ENCODE measurements at regions not wholly inside any gene's neighbourhood (a gene's known extent, or its start where the extent isn't known, plus 50 kb on each side); places are given as distances from the start of the nearest gene placed in this dataset.

GRCh38 chr6:164010441-164011103, 596.1 kb downstream of the QKI start:
- no peak for DNase-seq

DNA sequence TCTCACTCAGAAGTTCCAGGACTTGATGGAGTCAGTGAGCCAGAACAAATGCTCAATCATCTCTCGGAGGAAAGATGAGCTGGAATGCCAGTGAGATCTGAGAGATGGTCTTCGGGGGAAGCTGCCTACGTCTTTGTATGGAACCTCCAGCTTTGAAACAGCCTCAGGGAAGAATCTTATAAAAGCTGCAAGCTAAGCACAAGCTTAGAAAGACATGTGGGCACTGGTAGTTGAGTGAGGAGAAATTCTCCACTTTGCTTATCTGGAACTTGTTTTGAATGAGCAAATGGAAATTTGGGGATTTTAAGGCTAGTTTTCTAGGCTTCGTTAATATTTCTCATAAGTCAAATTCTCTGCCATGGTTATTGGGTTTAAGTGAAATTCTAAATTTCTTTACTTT, 594.4 kb downstream of the QKI start:
- DNase-seq: no peak

DNA sequence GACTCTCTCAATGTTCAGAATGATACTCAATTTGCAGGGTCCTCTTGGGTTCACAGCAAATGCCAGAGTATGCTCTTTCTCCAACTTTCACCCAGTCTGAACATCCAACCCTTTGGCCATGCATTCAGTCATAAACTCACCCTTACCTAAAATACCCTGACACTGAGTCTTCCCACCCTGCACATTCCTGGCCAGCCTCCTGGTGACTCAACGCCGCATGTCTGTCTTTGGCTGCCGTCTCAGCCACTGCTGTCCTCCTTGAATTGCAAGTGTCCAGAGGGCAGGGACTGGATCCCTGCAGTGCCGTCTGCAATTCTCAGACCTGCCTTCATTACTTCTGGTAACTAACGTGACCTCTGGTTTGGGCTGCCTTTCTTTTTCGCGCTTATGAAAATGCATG, 593.4 kb downstream of the QKI start:
- DNase-seq: no peak

DNA sequence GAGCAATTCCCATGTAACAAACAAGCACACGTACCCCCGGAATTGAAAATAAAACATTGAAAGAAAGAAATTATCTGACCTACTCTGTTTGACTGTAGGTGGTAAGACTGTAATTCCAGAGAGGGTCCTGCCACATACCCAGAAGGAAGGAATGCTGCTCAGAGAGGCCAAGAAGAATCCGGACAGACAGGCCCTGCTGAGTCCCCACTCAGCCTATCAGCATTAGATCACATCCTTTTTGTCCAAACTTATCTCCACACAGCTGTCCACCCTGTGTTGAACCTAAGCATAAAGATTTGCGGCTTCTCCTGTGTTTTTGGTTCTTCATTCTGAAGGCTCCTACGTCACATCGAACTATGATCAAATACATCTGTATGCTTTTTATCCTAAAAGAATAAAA, 591.9 kb downstream of the QKI start:
- no peak for DNase-seq

DNA sequence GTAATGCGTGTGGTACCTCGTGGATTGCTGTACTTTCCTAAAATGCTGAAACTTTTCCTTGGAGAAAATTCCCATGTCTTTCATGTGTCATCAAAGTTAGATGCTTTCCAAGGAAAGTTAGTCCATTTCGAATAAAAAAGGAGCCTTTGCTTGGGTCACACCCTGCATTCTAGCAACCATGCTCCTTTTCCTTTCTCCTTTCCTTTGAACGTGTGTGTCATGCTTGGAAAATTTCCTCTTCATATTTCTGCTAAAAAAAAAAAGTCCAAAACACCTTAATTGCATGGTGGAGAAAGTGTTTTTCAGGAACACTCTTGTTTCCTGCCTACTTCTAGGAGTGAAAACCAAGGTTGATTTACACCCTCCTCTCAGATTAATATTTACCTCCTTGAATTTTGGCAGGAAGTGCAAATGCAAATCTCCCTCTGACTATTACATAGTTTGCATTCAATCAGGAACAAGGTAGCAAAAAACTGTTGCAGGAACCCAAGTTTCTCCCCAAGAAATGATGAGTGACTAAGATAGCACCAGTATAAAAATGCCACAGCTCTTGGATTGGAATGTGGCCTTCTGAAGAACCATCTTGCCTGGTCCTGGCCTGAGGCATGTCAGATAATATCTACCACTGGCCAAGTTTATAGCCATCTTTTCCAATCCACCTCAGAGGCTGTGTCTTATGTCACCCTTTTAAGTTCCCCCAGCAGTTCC, 590.6 kb downstream of the QKI start:
- no peak for DNase-seq

GRCh38 chr6:164000276-164000675, 585.8 kb downstream of the QKI start:
- no peak for DNase-seq

GRCh38 chr6:163999475-164000125, 585.1 kb downstream of the QKI start:
- no peak for DNase-seq

GRCh38 chr6:163998496-163998895, 584.0 kb downstream of the QKI start:
- DNase-seq: no peak

GRCh38 chr6:163996491-163996890, 582.0 kb downstream of the QKI start:
- no peak for DNase-seq

GRCh38 chr6:163994566-163994965, 580.0 kb downstream of the QKI start:
- DNase-seq: no peak

DNA sequence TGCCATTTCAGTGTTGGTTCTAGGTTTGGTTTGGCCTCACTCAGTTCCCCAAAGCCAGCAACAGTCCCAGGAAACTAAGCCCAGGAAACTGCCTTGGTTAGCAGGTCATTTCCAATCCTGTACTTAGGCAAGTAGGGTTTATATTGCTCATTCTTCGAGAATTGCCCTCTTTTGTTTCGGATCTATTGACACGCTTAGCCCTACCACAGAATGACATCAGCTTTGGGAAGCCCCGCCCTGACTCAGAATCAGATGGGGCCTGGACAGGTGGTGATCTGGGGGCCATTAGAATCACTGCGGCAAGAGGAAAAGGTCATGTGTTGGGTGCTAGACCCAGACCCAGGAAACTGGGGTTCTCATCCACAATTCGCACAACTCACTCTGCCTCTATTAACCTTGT, 578.2 kb downstream of the QKI start:
- DNase-seq: no peak

GRCh38 chr6:163992056-163992455, 577.5 kb downstream of the QKI start:
- no peak for DNase-seq

- no peak for DNase-seq
These were observed 576.8 kb downstream of the QKI start for GRCh38 chr6:163991321-163991720.

DNA sequence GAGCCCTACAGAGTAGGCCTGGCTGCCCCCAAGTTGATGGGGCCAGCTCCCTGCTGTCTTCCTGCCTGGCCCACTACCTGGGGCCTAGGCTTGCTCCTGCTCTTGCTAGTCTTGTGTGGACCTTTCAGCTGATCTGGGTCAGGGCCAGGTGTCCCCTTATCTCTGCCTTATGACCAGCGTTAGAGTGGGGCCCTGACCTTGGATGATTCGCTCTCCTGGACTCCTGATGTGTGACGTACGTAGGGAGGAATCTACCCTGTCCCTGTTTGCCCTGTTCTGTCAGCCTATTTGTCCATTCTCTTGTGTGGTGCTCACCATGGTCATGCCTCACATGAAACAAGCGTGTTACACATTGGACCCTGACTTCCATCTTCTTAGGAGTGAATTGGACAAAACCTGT, 571.8 kb downstream of the QKI start:
- DNase-seq: no peak

DNA sequence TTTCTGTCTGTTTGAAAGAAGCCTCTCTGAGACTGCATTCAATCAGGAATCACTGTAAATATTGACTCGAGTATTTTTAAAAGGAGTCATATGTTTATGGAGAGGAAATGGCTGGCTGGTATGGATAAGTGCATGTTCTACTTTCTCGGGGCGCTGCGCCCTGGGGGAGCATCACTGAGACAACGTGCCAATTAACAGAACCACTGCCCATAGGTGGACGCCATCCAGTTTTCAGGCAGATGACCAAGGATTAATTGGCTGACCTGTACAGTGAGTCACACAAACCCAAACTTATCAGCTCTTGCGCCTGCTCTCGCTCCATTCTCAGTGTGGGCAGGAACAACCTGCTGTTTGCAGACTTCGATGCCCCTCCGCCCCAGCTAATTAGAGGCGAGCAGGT, 571.2 kb downstream of the QKI start:
- no peak for DNase-seq

- DNase-seq: no peak
These were observed 570.5 kb downstream of the QKI start for GRCh38 chr6:163985040-163985439.

GRCh38 chr6:163984124-163984936, 569.8 kb downstream of the QKI start:
- DNase-seq: no peak

DNA sequence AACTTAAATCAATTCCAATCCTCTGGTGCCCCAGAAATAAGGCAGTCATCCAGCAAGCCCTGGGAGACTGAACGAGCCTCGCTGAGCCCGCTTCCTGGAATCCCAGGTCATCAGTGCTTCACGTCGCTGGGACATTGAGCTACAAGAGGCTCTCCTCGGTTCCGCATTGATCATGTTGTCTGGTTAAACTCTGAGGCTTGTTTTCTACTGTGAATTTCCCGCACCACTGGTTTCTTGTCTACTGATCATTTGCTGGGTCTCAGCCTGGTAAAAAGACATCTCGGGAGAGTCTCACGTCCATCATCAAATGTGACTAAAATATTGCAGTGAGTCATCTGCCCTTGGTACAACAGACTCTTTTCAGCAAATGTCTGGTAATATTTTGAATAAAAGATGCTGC, 569.2 kb downstream of the QKI start:
- DNase-seq: no peak

GRCh38 chr6:163974322-163974721, 559.8 kb downstream of the QKI start:
- DNase-seq: no peak

DNA sequence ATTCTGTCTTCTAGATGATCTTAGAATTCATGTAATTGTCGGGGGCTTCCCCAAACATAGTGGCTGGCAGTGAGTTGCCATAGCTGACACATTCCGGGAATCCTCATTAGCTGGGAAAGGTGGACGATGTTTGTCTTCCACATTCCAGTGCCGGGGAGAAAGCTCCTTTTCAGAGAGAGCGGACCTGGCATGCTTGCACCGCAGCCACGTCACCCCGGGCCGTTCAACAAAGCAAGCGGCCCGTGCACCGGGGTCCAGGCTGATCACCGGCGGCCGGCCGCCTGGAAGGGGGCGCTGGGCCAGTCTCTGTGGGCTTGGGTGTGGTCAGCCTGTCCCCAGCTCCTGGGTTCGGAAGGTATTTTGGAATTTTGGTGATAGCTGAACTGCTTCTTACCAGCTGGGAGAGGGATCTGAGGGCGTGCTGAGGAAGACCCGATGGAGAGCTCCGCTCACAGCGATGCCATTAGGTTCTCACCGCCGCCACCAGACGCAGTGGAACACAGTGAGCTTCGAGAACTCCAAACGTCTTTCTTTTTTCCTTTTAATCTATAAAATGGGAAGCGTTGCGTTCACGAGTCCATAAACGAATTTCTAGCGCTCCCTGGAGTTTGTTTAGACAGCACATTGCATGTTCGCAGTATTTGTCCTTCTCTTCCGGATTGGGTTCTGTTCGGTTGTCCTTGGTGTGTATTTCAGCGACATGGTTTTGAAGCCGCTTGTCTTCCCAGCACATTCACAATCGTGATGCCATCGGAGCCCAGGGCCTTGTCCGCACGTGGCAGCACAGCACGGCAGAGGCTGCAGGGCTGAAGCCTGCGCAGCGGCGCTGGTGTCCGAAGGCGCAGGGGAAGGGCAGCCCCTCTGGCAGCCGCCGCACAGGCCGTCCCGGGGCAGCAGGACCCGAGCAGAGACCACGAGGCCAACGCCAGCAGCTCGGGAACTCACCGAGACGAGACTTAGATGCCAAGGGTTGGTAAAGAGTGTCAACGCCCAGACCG, 557.6 kb downstream of the QKI start:
- no peak for DNase-seq

DNA sequence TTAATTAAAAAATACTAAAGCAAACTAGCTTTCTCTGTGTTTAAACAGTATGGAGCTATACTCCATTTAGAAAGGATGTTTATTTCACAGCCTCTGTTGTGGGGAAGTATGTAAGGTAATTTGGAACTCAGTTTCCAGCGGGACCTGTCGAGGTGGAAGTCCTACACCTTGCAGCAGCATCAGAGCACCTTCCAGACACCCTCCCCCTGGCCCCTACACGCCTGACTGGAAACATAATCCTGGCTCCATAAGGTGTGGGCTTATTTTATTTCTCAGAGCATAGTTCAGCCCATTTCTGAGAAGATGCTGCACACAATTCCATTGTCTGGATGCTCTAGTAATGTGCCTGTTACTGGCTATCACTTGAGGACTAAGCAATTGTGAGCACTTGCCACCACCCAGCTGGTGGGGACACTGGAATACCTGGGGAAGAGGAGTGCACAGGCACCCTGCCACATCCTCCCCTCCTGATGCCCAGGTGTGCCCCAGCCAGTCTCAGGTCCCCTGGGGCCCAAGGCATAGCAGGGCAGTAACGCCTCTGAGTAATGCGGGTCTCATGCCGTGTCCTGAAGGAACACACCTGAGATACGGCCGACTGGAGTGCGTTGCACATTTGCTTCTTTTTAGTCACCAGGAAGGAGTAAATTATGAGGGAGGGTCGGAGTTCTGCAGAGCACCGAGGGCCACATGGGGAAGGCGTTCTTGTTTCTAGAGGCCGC, 556.5 kb downstream of the QKI start:
- no peak for DNase-seq

Measured in activated CD8-positive, alpha-beta memory T cell treated with anti-CD3 and anti-CD28 coated beads for 24 hours (primary cell).